Brain microvascular endothelial cell (primary cell): ENCODE measurements at regions not wholly inside any gene's neighbourhood (a gene's known extent, or its start where the extent isn't known, plus 50 kb on each side); places are given as distances from the start of the nearest gene placed in this dataset.
A peak's percentile ranks its signal among the peaks of the same experiment; 100 is the strongest.

Source experiments
- DNase-seq: peaks from one replicate; pipeline ENCODE4 v3.0.0-alpha.2; 2020
- H3K27ac ChIP-seq: fragments of 250-450 bp; sonication (Bioruptor Pico); 2 replicates; pipeline ENCODE4 v1.5.1; 2020; ENCODE audit warnings: mild to moderate bottlenecking, moderate library complexity
- H3K27me3 ChIP-seq: fragments of 250-450 bp; sonication (Bioruptor Pico); replicated peaks from 2 replicates; pipeline ENCODE4 v1.5.1; 2020; ENCODE audit warnings: mild to moderate bottlenecking
- H3K36me3 ChIP-seq: fragments of 250-450 bp; sonication (Bioruptor Pico); replicated peaks from 2 replicates; pipeline ENCODE4 v1.5.1; 2020; ENCODE audit warnings: mild to moderate bottlenecking
- H3K4me3 ChIP-seq: 2 replicates; pipeline ENCODE4 v1.5.1; 2011; ENCODE audit warnings: low read depth, mild to moderate bottlenecking, control low read depth, low read length, moderate library complexity
- CTCF ChIP-seq: IDR thresholded peaks from 2 replicates; pipeline ENCODE4 v1.5.1; 2011; ENCODE audit warnings: low read depth, mild to moderate bottlenecking, moderate library complexity, low read length, control low read depth, inconsistent platforms; ENCODE audit errors: missing control alignments
- in situ Hi-C: cut with HindIII; loops from 2 replicates; pipeline ENCODE4 v1.10.0; 2017; ENCODE audit warnings: low sequenced_read_pairs, low pct_ligation_motif_present

DNA sequence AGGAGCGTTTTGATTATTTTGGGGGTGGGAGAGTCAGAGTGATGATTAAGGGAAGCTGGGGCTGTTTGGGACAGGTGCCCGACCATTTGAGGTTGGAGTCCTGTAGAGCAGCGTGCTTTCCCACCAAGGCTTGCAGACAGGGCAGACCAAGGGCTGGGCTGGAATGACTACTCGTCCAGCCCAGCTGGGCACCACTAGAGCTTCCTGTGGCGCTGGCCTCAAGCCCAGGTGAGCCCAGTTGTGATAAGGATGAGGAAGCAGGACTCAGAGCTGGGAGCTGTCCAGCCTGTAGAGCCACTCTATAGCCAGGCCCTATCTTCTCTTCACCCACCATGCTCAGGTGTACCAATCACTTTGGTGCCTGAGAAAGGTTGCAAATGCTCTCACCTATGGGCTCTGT lies 75.8 kb upstream of the ACAN start:
- Histone ChIP-seq H3K36me3 (no peaks in the 10 kb centered on the region), H3K4me3 (no peak overlapping the region), H3K27ac (no peak overlapping the region), H3K27me3 (no peaks in the 10 kb centered on the region)
- no peak for TF ChIP-seq CTCF
- in situ Hi-C loops, result no loop called here
- no peak for DNase-seq

DNA sequence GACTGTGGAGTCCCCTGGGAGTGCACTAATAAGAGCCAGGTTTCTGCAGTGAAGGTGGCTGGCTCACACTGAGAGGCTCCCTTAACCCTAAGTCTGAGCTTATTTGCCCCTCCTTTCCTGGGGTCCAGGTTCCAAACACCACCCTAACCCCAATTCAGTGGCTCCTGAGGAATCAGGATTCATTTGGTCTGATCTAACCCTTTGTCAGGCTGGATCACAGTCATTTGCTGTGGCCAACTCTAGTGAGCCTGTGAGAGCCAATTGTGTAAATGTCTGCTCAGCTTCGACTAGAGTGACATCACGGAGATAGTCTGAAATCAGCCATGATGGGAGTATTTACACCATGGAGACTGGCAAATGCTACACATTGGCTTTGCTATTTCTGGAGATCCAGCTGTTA lies 73.7 kb upstream of the ACAN start:
- Histone ChIP-seq H3K27me3 (no peaks in the 10 kb centered on the region), H3K27ac (no peak overlapping the region), H3K36me3 (no peaks in the 10 kb centered on the region), H3K4me3 (no peak overlapping the region)
- in situ Hi-C loops, result no loop called here
- no peak for DNase-seq
- TF ChIP-seq CTCF, result no peak

DNA sequence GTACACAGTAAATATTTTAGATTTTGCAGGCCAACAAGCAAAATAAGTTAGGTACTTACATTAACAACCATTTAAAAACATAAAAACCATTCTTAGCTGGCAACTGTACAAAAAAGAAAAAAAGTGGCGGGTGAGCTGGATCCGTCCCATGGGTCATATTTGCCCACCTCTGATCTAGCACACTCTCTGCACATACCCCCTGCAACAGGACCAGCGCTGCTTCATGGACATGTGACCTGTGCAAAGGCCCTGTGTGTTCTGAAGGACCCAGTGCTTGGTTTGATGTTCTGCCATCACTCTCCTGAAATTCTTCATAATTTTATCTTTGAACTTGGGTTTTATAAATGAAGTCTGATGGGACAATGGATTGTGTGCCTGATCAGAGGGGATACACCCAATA lies 72.5 kb upstream of the ACAN start:
- no peak overlapping the region for H3K4me3 ChIP-seq
- no peak for DNase-seq
- no peaks in the 10 kb centered on the region for H3K27me3 ChIP-seq
- H3K27ac ChIP-seq, result no peak overlapping the region
- in situ Hi-C loops, result no loop called here
- TF ChIP-seq CTCF, result no peak
- H3K36me3 ChIP-seq, result no peaks in the 10 kb centered on the region

DNA sequence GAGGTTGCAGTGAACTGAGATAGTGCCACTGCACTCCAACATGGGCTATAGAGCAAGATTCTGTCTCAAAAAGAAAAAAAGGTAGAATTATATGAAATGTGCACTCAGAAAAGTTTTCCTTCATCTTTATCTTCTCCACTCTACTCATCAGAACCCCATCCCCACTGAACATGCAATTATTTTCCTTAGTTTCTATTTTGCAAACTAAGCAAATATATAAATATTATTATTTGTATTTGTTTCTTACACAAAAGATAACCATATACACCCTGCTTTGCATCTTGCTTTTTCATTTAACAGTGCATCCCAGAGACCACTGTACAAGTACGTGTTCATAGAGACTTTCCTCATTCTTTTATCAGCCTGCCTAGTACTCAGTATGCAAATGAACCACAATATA lies 68.0 kb upstream of the ACAN start:
- DNase-seq, result no peak
- Histone ChIP-seq H3K4me3 (no peak overlapping the region), H3K27me3 (no peaks in the 10 kb centered on the region), H3K27ac (no peak overlapping the region), H3K36me3 (no peaks in the 10 kb centered on the region)
- in situ Hi-C loops, result no loop called here
- no peak for TF ChIP-seq CTCF

- DNase-seq, result no peak
- in situ Hi-C loops, result no loop called here
- no peak overlapping the region for H3K4me3 ChIP-seq
- no peak for TF ChIP-seq CTCF
- H3K36me3 ChIP-seq, result no peaks in the 10 kb centered on the region
- no peaks in the 10 kb centered on the region for H3K27me3 ChIP-seq
- no peak overlapping the region for H3K27ac ChIP-seq
These were observed 67.0 kb upstream of the ACAN start for GRCh38 chr15:88736204-88736603.

DNA sequence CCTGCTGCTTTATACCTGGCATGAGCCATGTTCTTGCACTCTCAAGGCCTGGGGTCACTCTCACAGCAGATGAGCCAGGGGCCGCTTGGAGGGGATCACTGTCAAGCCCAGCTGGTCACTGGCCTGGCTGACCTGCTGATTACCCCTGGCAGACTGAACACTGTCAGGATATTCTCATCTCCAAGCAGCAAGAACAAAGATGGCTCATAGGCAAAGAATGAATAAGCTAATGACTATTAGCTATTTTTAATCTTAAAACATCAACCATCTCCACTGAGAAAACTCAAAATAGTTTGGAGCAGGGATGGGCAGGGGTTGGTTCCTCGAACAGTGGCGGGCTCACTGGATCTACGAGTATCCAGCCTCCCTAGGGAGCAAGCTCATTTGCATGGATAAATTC lies 64.4 kb upstream of the ACAN start:
- in situ Hi-C loops, result no loop called here
- Histone ChIP-seq H3K4me3 (no peak overlapping the region), H3K36me3 (no peaks in the 10 kb centered on the region), H3K27ac (no peak overlapping the region), H3K27me3 (no peaks in the 10 kb centered on the region)
- no peak for TF ChIP-seq CTCF
- peak; percentile 9 for DNase-seq
